ENCODE measurements at regions not wholly inside any gene's neighbourhood (a gene's known extent, or its start where the extent isn't known, plus 50 kb on each side); places are given as distances from the start of the nearest gene placed in this dataset.
A peak's percentile ranks its signal among the peaks of the same experiment; 100 is the strongest.

DNA sequence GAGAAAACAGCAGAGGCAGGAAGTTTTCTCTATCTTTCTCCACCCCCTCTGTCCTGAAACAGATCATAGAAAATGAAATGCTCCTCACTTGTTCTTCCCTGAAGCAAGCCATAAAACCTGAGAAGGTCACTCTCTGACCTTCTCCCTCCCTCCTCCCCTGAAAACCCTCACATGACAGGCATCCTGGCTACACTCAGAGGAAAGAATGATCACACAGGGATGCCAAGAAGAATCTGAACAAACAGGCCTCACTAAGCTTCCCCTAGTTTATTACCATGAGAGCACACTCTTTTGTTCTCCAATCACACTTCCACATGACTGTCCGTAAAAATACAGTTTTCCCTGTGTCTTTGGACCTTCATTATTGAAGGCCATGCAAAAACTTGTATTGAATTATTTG lies 300.1 kb downstream of the BUD13 start:
- peak; percentile 22 for TF ChIP-seq POLR2AphosphoS5 (IDR thresholded peaks at IDR 0.05)
- no peak for TF ChIP-seq CTCF (IDR thresholded peaks at IDR 0.05)
- TF ChIP-seq POLR2A (IDR thresholded peaks at IDR 0.05): no peak

All from prostate gland (tissue), 2 donors.